ENCODE measurements at regions not wholly inside any gene's neighbourhood (a gene's known extent, or its start where the extent isn't known, plus 50 kb on each side); places are given as distances from the start of the nearest gene placed in this dataset.

GRCh38 chr6:95515975-95516374 lies 61.4 kb upstream of the MANEA start:
- no peak for DNase-seq

DNA sequence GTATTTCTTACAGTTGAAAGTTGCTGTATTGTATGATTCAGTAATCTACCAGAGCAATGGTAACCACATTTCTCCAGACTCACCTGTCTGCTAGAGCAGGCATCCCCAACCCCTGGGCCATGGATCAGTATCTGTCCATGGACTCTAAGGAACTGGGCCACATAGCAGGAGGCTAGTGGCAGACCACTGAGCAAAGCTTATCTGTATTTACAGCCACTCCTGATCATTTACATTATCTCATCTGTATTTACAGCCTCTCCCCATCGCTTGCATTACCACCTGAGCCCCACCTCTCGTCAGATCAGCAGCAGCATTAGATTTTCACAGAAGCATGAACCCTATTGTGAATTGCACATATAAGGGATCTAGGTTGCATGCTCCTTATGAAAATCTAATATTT lies 60.3 kb upstream of the MANEA start:
- no peak for DNase-seq

DNA sequence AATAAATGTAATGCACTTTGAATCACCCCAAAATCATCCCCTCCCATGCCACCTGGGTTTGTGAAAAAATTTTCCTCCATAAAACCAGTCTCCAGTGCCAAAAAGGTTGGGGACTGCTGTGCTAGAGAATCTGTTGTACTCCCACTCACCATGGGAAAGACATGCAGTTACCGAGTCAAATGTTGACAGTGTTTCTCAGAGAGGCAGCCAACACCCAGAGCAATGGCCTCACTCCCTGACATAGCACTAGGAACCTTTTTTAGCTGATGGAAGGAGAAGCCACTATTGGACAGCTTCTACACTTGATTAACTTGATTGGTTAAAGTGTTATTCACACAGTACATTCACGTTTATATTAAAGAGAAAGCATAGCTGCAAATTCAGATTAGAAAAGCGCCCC lies 59.8 kb upstream of the MANEA start:
- no peak for DNase-seq

DNA sequence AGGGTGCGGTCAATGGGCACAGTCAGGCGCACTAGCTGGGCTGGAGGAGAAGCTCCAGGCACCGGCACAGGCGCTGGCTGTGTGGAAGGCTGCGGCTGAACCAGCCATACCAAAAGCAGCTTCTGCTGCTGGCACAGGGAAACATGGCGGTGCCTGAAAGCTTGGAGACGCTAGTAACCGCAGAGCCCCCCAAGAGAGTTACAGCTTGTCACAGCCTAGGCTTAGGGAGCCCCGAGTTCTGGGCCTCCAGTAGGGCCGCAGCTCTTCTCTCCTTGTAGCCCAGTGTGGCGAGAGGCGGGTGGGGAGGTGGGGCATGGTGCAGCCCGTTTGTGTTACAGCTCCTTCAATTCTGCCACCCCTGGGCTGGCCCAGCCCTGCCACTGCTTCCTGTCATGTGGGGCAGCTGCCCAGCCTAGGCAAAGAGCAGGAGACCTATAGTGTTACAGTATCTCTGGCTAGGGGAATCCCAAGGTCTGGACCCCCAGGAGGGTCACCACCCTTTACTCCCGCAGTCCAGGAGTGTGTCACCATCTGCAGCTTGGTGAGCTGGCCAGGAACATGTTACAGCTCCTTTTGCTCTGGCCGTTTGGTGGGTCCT lies 58.6 kb upstream of the MANEA start:
- no peak for DNase-seq

DNA sequence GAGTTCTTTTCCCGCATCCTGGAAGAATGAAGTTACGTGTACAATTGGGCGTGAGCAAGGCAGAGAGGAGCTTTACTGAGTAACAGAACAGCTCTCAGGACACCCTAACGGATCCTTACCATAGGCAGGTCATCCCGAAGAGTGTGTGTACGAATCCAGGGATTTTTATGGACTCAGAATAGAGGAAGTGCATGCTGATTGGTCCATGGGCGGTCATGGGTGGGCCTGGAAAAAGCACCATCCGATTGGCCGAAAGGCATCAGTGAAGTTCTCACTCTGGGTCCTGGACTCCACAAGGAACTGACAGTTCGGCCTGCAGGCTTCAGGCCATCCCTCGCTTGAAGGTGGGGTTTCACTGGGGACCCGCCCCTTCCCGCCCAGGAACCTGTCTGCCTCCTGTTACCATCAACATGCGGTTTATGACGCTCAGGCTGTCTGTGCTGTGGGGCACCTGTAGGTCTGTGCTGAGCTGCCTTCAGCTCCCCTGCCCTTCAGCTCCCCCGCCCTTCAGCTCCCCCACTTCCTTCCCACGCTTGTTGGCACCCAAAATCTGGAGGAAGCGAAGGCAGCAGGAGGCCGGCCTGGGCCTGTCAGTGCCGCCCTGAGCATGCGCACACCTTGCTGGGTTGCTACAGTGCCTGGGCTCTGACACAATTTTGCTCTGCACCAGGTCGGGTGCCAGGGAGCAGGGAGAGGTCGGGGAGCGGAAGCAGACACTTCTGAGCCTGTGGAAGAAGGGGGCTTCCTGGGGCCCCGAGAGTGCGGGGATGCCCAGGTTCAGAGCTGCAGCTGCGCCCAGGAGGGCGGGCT lies 57.9 kb upstream of the MANEA start:
- DNase-seq = no peak

DNA sequence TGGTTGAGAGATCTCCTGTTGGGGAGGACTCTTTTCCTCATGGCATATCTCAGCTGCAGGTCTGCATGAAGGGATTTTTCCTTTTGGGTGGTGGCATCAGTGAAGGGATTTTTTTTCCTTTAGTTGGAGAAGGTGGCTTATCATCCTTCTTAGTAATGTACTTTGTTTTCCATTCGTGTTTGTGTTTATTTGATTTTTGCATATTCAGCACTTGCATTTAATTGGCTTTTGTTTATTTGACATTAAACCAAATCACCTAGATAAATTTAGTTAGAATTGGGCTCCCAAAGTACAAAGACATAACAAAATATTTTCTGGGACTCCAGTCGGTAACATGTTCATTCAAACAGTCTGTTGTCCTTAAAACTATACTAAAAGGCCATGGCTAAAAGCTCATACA lies 56.2 kb upstream of the MANEA start:
- no peak for DNase-seq

Data from NCI-H524 treated with DMSO at 0.1 percent for 48 hours (cell line).